GM12878 (cell line): ENCODE measurements at regions not wholly inside any gene's neighbourhood (a gene's known extent, or its start where the extent isn't known, plus 50 kb on each side); places are given as distances from the start of the nearest gene placed in this dataset.

ENCODE experiments used
- ATF2 ChIP-seq: IDR thresholded peaks from 2 replicates; pipeline ENCODE4 v1.6.1; 2012; ENCODE audit warnings: low read length, inconsistent platforms
- BMI1 ChIP-seq: fragments of 450-650 bp; IDR thresholded peaks from 2 replicates; pipeline ENCODE4 v1.6.1; 2016; ENCODE audit warnings: mild to moderate bottlenecking, moderate library complexity, borderline replicate concordance
- CHD2 ChIP-seq: IDR thresholded peaks from 2 replicates; pipeline ENCODE4 v1.6.1; 2011; ENCODE audit warnings: low read depth, low read length, improper control_type of control experiment, borderline replicate concordance
- SMAD5 ChIP-seq: IDR thresholded peaks from 2 replicates; pipeline ENCODE4 v1.6.1; 2016; ENCODE audit warnings: antibody characterized with exemption, low read depth
- SMC3 ChIP-seq: IDR thresholded peaks from 2 replicates; pipeline ENCODE4 v1.6.1; 2011; ENCODE audit warnings: low read length, improper control_type of control experiment, borderline replicate concordance
- TAF1 ChIP-seq: IDR thresholded peaks from 2 replicates; pipeline ENCODE4 v1.6.1; 2011; ENCODE audit warnings: mild to moderate bottlenecking, low read depth, low read length, borderline replicate concordance
- USF1 ChIP-seq: IDR thresholded peaks from 2 replicates; pipeline ENCODE4 v1.6.1; 2011; ENCODE audit warnings: borderline replicate concordance, low read depth, mild to moderate bottlenecking, moderate library complexity, mixed read lengths, low read length; ENCODE audit not compliant: insufficient read depth; ENCODE audit errors: extremely low read length
- ZBTB40 ChIP-seq: fragments of 450-650 bp; IDR thresholded peaks from 2 replicates; pipeline ENCODE4 v1.6.1; 2016; ENCODE audit warnings: mild to moderate bottlenecking, moderate library complexity, borderline replicate concordance

GRCh38 chr6:120966321-120966720 is 368.0 kb downstream of the TBC1D32 start (continued):
- TF ChIP-seq ZBTB40 (no peak), USF1 (no peak), CHD2 (no peak), ATF2 (no peak), SMAD5 (no peak), TAF1 (no peak), SMC3 (no peak), BMI1 (no peak)
